PC-9 (cell line): ENCODE measurements at regions not wholly inside any gene's neighbourhood (a gene's known extent, or its start where the extent isn't known, plus 50 kb on each side); places are given as distances from the start of the nearest gene placed in this dataset.

Experiments used
- CTCF ChIP-seq: fragments of 200-600 bp; sonication (generic); conservative IDR thresholded peaks from 2 replicates; pipeline ENCODE4 v1.6.1; 2017; ENCODE audit warnings: mixed run types, antibody characterized with exemption, mild to moderate bottlenecking, moderate library complexity
- EZH2 ChIP-seq: fragments of 200-600 bp; sonication (generic); IDR thresholded peaks from 2 replicates; pipeline ENCODE4 v1.8.0; 2017; ENCODE audit warnings: antibody characterized with exemption, low read depth

- no peak for TF ChIP-seq CTCF
- TF ChIP-seq EZH2 = no peak
Measured at GRCh38 chr6:80438772-80439171, 332.3 kb downstream of the BCKDHB start.
